ENCODE measurements at regions not wholly inside any gene's neighbourhood (a gene's known extent, or its start where the extent isn't known, plus 50 kb on each side); places are given as distances from the start of the nearest gene placed in this dataset.
"Not testable (repeated sequence)": the region's sequence is repeated elsewhere in the genome, so short reads cannot be mapped to it uniquely, and the experiment has no call there.

GRCh38 chr7:57740126-57740525 lies 290.1 kb downstream of the ZNF716 start:
- H3K27ac ChIP-seq = not testable (repeated sequence)

GRCh38 chr7:57769131-57769530 lies 319.2 kb downstream of the ZNF716 start:
- H3K27ac ChIP-seq = no peak overlapping the region
- TF ChIP-seq ZFX (IDR thresholded peaks at IDR 0.05; ENCODE audit: borderline replicate concordance) = no peak
- TF ChIP-seq, protein P1, sequence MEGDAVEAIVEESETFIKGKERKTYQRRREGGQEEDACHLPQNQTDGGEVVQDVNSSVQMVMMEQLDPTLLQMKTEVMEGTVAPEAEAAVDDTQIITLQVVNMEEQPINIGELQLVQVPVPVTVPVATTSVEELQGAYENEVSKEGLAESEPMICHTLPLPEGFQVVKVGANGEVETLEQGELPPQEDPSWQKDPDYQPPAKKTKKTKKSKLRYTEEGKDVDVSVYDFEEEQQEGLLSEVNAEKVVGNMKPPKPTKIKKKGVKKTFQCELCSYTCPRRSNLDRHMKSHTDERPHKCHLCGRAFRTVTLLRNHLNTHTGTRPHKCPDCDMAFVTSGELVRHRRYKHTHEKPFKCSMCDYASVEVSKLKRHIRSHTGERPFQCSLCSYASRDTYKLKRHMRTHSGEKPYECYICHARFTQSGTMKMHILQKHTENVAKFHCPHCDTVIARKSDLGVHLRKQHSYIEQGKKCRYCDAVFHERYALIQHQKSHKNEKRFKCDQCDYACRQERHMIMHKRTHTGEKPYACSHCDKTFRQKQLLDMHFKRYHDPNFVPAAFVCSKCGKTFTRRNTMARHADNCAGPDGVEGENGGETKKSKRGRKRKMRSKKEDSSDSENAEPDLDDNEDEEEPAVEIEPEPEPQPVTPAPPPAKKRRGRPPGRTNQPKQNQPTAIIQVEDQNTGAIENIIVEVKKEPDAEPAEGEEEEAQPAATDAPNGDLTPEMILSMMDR (IDR thresholded peaks at IDR 0.05) = no peak

- TF ChIP-seq, protein P1 (IDR thresholded peaks at IDR 0.05) = no peak
- TF ChIP-seq ZFX (IDR thresholded peaks at IDR 0.05; ENCODE audit: borderline replicate concordance) = no peak
- H3K27ac ChIP-seq = no peak overlapping the region
These were observed 320.0 kb downstream of the ZNF716 start for GRCh38 chr7:57769958-57770357.

DNA sequence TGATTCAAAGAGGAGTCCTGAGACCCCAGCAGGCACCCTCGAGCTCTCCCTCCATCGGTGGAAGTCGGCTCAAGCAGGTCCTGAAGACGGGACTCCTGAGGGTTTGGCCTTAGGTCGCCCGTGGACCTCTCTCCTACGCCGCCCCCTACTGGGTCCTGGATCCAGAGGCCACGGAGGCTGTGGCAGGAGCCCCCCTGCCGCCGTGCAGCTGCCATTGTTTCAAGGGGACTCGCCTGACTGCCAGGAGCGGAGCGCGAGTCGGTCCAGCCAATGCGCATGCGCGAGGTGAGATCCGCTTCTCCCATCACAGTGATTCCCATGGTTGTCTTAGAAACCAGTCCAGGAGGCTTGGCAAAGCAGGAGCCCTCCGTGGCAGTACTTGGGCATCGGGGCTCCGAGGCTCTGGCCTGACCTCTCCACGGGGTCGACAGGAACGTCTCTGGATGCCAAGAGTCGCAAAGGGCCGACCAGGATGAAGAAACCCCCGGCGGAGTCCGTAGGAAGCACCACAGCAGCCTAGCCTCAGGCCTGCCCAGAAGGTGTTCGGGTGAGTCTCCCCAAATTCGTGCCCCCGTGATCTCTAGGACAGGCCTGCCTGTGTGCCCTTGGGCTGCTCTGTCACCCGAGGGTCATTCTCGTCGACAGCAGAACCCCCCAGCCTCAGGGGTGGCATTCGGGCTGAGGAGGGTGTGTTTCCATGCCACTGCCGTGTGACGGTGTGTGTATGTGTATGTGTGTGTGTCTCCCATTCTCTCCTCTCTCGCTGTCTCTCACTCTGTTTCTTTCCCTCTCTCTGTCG lies 322.3 kb downstream of the ZNF716 start:
- no peak overlapping the region for H3K27ac ChIP-seq
- TF ChIP-seq ZFX (IDR thresholded peaks at IDR 0.05; ENCODE audit: borderline replicate concordance) = no peak
- TF ChIP-seq, protein P1 (IDR thresholded peaks at IDR 0.05) = no peak

DNA sequence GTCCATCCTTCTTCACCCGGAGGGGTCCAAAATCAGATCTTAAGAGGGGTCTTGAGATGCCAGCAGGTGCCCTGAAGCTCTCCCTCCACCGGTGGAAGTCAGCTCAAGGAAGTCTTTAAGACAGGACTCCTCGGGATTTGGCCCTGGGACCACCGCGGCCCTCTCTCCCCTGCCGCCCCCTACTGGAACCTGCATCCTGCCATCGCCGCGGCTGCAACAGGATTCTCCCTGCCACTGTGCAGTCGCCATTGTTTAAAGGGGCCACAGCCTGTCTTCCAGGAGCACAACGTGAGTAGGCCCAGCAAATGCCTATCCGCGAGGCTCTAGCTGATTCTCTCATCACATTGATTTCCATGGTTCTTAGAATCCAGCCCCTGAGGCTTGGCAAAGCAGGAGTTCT lies 324.3 kb downstream of the ZNF716 start:
- no peak overlapping the region for H3K27ac ChIP-seq
- TF ChIP-seq, protein P1 (IDR thresholded peaks at IDR 0.05) = no peak
- no peak for TF ChIP-seq ZFX (IDR thresholded peaks at IDR 0.05; ENCODE audit: borderline replicate concordance)

DNA sequence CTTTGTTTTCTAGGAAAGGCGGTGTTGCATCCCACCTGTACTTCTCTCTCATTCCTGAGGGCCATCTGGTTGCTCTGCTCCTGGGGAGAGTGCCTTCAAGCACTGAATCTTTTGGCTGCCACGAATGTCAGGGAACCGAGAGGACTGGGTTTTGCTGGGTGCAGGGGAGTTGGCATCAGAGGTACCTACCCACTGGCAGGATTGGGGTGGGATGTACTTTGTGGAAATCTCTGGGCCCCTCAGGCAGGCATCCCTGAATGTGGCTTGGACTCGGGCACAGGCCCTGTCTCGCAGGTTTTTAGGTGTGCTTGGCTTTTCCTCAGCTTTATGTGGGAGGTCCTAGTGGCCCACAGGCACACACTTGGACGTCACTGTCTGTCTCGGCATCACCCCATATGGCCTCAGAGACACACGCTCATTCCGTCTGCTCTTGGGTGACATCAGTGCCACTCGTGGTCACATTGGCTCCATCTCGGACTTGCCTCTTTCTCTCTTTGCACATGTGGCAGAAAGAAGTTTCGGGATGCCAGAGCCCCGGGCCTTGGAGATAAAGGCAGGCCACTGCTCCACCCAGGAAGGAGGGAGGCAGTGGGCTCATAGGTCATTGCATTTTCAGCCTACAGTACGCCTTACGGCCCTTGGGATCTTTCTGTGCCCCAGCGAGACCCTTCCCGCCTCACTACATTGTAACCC lies 325.6 kb downstream of the ZNF716 start:
- H3K27ac ChIP-seq = no peak overlapping the region
- no peak for TF ChIP-seq ZFX (IDR thresholded peaks at IDR 0.05; ENCODE audit: borderline replicate concordance)
- TF ChIP-seq, protein P1 (IDR thresholded peaks at IDR 0.05) = no peak

DNA sequence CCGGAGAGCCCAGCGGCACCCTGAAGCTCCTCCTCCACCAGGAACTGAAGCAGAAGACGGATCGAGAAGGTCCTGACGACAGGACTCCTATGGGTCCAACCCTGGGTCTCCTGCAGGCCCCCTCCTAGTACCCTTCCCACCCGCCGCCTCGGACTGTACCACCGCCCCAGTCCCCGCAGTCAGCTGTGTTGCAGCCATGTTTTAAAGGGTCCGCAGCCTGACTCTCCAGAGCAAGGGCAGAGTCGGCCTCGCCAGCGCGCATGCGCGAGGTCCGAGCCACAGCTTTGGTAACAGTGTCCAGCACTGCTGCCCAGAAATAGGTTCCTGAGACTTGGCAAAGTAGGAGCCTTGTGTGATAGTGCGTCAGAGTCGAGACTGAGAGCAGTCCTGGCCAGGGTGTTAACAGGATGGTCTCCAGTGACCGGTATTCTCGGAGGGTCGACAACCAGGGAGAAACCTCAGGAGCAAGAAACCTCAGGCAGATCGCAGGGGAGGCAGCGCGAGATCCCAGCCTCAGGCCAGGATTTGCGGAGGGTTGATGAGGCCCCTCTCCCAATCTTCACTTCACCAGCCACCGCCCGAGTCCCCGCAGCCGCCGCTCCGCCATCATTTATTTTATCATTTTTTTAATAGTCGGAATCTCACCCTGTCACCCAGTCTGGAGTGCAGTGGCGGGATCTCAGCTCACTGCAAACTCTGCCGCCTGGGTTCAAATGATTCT lies 326.3 kb downstream of the ZNF716 start:
- not testable (repeated sequence) for H3K27ac ChIP-seq

- H3K27ac ChIP-seq = no peak overlapping the region
- TF ChIP-seq ZFX (IDR thresholded peaks at IDR 0.05; ENCODE audit: borderline replicate concordance) = no peak
- TF ChIP-seq, protein P1 (IDR thresholded peaks at IDR 0.05) = no peak
These were observed 339.2 kb downstream of the ZNF716 start for GRCh38 chr7:57789130-57789529.
